PC-9 (cell line): ENCODE measurements at regions not wholly inside any gene's neighbourhood (a gene's known extent, or its start where the extent isn't known, plus 50 kb on each side); places are given as distances from the start of the nearest gene placed in this dataset.

ENCODE experiments used
- BruUV-seq: library from RNA; stranded (reverse); fragments of 400-500 nt; replicated peaks from 2 replicates; lab custom pipeline; 2021; lab: Mats Ljungman, UMichigan
- CTCF ChIA-PET: fragments of 300-600 bp; sonication (Branson Sonifier 250); formaldehyde crosslinking; loops from one replicate; lab custom pipeline; 2022; ENCODE audit warnings: antibody characterized with exemption; lab: Charles Lee
- POLR2A ChIA-PET: fragments of 300-600 bp; sonication (Branson Sonifier 250); formaldehyde crosslinking; loops from one replicate; lab custom pipeline; 2022; ENCODE audit warnings: antibody characterized with exemption; ENCODE audit not compliant: unreplicated experiment; lab: Charles Lee
- DNase-seq, 2 experiments: peaks; one replicate each; pipeline versions ENCODE4 v3.0.0 to v3.0.0-alpha.2; 2015 to 2022; ENCODE audit warnings: mixed read lengths in 1 of 2
- H2AFZ ChIP-seq: fragments of 200-600 bp; sonication (generic); 2 replicates; pipeline ENCODE4 v1.8.1; 2017; ENCODE audit warnings: antibody characterized with exemption
- H3F3A ChIP-seq: fragments of 200-600 bp; sonication (generic); 2 replicates; pipeline ENCODE4 v1.8.1; 2017; ENCODE audit warnings: antibody characterized with exemption, mild to moderate bottlenecking, low read depth; ENCODE audit not compliant: insufficient read depth
- H3K27ac ChIP-seq: fragments of 200-600 bp; sonication (generic); 2 replicates; pipeline ENCODE4 v1.6.1; 2016; ENCODE audit warnings: mixed run types
- H3K27me3 ChIP-seq: fragments of 200-600 bp; sonication (generic); 2 replicates; pipeline ENCODE4 v1.6.1; 2016; ENCODE audit warnings: low read depth, mixed run types; ENCODE audit not compliant: insufficient read depth
- H3K36me3 ChIP-seq: fragments of 200-600 bp; sonication (generic); 2 replicates; pipeline ENCODE4 v1.6.1; 2016; ENCODE audit warnings: low read depth, mixed run types
- H3K4me1 ChIP-seq: fragments of 200-600 bp; sonication (generic); replicated peaks from 2 replicates; pipeline ENCODE4 v1.6.1; 2016; ENCODE audit warnings: mixed run types; ENCODE audit not compliant: insufficient read depth
- H3K4me2 ChIP-seq: fragments of 200-600 bp; sonication (generic); 2 replicates; pipeline ENCODE4 v1.6.1; 2017; ENCODE audit warnings: mixed run types
- H3K4me3 ChIP-seq: fragments of 200-600 bp; sonication (generic); 2 replicates; pipeline ENCODE4 v1.6.1; 2016; ENCODE audit warnings: mixed run types
- H3K79me2 ChIP-seq: fragments of 200-600 bp; sonication (generic); 2 replicates; pipeline ENCODE4 v1.6.1; 2017; ENCODE audit warnings: low read depth, mixed run types
- H3K9me2 ChIP-seq: fragments of 200-600 bp; sonication (generic); 2 replicates; pipeline ENCODE4 v1.8.1; 2017; ENCODE audit warnings: mild to moderate bottlenecking; ENCODE audit not compliant: insufficient read depth
- H3K9me3 ChIP-seq: fragments of 200-600 bp; sonication (generic); 2 replicates; pipeline ENCODE4 v1.8.1; 2016; ENCODE audit warnings: low read depth; ENCODE audit not compliant: insufficient read depth
- H4K20me1 ChIP-seq: fragments of 200-600 bp; sonication (generic); 2 replicates; pipeline ENCODE4 v1.8.1; 2017; ENCODE audit not compliant: insufficient read depth
- CTCF ChIP-seq: fragments of 200-600 bp; sonication (generic); conservative IDR thresholded peaks from 2 replicates; pipeline ENCODE4 v1.6.1; 2017; ENCODE audit warnings: mixed run types, antibody characterized with exemption, mild to moderate bottlenecking, moderate library complexity
- EZH2 ChIP-seq: fragments of 200-600 bp; sonication (generic); IDR thresholded peaks from 2 replicates; pipeline ENCODE4 v1.8.0; 2017; ENCODE audit warnings: antibody characterized with exemption, low read depth
- intact Hi-C: fragments of 100-400 bp; cut with micrococcal nuclease; formaldehyde crosslinking; loops from one replicate; pipeline ENCODE4 v1.10.0; 2022; ENCODE audit not compliant: unreplicated experiment

- intact Hi-C loops: no loop called here
- no peak overlapping the region for H3K4me2 ChIP-seq
- no TSS peak for BruUV-seq
- no peaks in the 10 kb centered on the region for H3K36me3 ChIP-seq
- ChIA-PET CTCF (no interaction called here), POLR2A (no interaction called here)
- TF ChIP-seq EZH2: no peak
- TF ChIP-seq CTCF: no peak
- no peak overlapping the region for H3K27ac ChIP-seq
- no peaks in the 10 kb centered on the region for H3K79me2 ChIP-seq
- no peak for DNase-seq
- no peaks in the 10 kb centered on the region for H4K20me1 ChIP-seq
- no peaks in the 10 kb centered on the region for H3K4me1 ChIP-seq
- H3K9me3 ChIP-seq: no peaks in the 10 kb centered on the region
- H3F3A ChIP-seq: no peaks in the 10 kb centered on the region
- H2AFZ ChIP-seq: no peak overlapping the region
- H3K27me3 ChIP-seq: no peaks in the 10 kb centered on the region
- H3K4me3 ChIP-seq: no peak overlapping the region
- H3K9me2 ChIP-seq: no peaks in the 10 kb centered on the region
Measured at GRCh38 chr6:80642452-80642851, 536.0 kb downstream of the BCKDHB start.

GRCh38 chr6:80641591-80641990 is 535.1 kb downstream of the BCKDHB start:
- intact Hi-C loops: no loop called here
- ChIA-PET CTCF (no interaction called here), POLR2A (no interaction called here)
- Histone ChIP-seq H3K4me1 (no peaks in the 10 kb centered on the region), H3K9me3 (no peaks in the 10 kb centered on the region), H3K9me2 (no peaks in the 10 kb centered on the region), H3K4me2 (no peak overlapping the region), H3K27me3 (no peaks in the 10 kb centered on the region), H3K27ac (no peak overlapping the region), H3K36me3 (no peaks in the 10 kb centered on the region), H3K79me2 (no peaks in the 10 kb centered on the region), H3F3A (no peaks in the 10 kb centered on the region), H4K20me1 (no peaks in the 10 kb centered on the region), H3K4me3 (no peak overlapping the region), H2AFZ (no peak overlapping the region)
- DNase-seq: no peak
- TF ChIP-seq CTCF (no peak), EZH2 (no peak)
- no TSS peak for BruUV-seq

- CTCF ChIA-PET: no interaction called here
- H3K79me2 ChIP-seq: no peaks in the 10 kb centered on the region
- DNase-seq: no peak
- no peaks in the 10 kb centered on the region for H3F3A ChIP-seq
- no peaks in the 10 kb centered on the region for H3K4me1 ChIP-seq
- H2AFZ ChIP-seq: no peak overlapping the region
- POLR2A ChIA-PET: no interaction called here
- no peaks in the 10 kb centered on the region for H4K20me1 ChIP-seq
- intact Hi-C loops: no loop called here
- BruUV-seq: no TSS peak
- H3K4me2 ChIP-seq: no peak overlapping the region
- no peak overlapping the region for H3K4me3 ChIP-seq
- TF ChIP-seq EZH2: no peak
- TF ChIP-seq CTCF: no peak
- H3K27ac ChIP-seq: no peak overlapping the region
- H3K9me3 ChIP-seq: no peaks in the 10 kb centered on the region
- H3K36me3 ChIP-seq: no peaks in the 10 kb centered on the region
- H3K27me3 ChIP-seq: no peaks in the 10 kb centered on the region
- no peaks in the 10 kb centered on the region for H3K9me2 ChIP-seq
Measured at GRCh38 chr6:80640176-80640575, 533.7 kb downstream of the BCKDHB start.
